ENCODE measurements at regions not wholly inside any gene's neighbourhood (a gene's known extent, or its start where the extent isn't known, plus 50 kb on each side); places are given as distances from the start of the nearest gene placed in this dataset.

DNA sequence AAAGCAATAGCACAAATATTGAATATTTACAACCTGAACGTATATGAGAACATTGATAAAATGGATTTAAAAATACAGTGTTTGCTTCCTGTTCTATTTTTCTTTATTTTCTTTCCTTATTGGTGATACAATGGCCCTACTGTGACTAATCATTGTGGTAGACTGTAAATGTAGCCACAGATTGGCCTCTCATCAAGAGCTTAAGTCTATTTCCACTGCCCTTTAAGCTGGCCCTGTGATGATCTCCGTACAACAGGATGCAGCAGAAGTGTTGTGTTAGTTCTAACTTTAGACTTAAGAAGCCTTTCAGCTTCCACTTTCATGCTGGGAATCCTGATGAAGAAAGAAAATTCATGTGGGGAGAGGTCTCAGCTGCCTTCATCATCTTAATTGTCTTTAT, 285.6 kb upstream of the B3GALT2 start:
- no peak overlapping the region for H2AFZ ChIP-seq (ENCODE audit: low read depth, low read length)
- BruUV-seq (replicated peaks), result no TSS peak

More for the DNA sequence above, 285.6 kb upstream of the B3GALT2 start:
- in situ Hi-C loops (cut with MboI), result no loop called here
- no peaks in the 10 kb centered on the region for H3K4me1 ChIP-seq (replicated peaks in 1 of 2; ENCODE audit: control insufficient read depth in 2 of 2, insufficient read depth in 2 of 2, low read length in 2 of 2)
- no peak overlapping the region for H3K4me2 ChIP-seq (ENCODE audit: insufficient read depth, low read length)
- no peaks in the 10 kb centered on the region for H4K20me1 ChIP-seq (replicated peaks; ENCODE audit: control insufficient read depth, insufficient read depth, low read length)
- 0% methylated on average over 2 of the region's 2 CpGs for WGBS (ENCODE audit: insufficient coverage, low coverage, missing lambda C conversion rate)
- TF ChIP-seq PYGO2 (tag; IDR thresholded peaks at IDR 0.05) (no peak), EP400 (IDR thresholded peaks at IDR 0.05) (no peak), ZNF324 (CRISPR knock-in tag; IDR thresholded peaks at IDR 0.05) (no peak), KAT8 (IDR thresholded peaks at IDR 0.05; ENCODE audit: low read depth) (no peak), MBD2 (IDR thresholded peaks at IDR 0.05; ENCODE audit: borderline replicate concordance, low read depth) (no peak), SIRT6 (IDR thresholded peaks at IDR 0.05; ENCODE audit: low read depth, low read length) (no peak), TAF9B (IDR thresholded peaks at IDR 0.05; ENCODE audit: partially characterized antibody) (no peak), CC2D1A (IDR thresholded peaks at IDR 0.05) (no peak), SMAD2 (IDR thresholded peaks at IDR 0.05; ENCODE audit: low read depth, low read length) (no peak), BRD9 (IDR thresholded peaks at IDR 0.05; ENCODE audit: low read depth, partially characterized antibody) (no peak), MCM3 (IDR thresholded peaks at IDR 0.05) (no peak), NELFE (IDR thresholded peaks at IDR 0.05; ENCODE audit: insufficient read depth, insufficient read length) (no peak)
- TF ChIP-seq, protein P1, sequence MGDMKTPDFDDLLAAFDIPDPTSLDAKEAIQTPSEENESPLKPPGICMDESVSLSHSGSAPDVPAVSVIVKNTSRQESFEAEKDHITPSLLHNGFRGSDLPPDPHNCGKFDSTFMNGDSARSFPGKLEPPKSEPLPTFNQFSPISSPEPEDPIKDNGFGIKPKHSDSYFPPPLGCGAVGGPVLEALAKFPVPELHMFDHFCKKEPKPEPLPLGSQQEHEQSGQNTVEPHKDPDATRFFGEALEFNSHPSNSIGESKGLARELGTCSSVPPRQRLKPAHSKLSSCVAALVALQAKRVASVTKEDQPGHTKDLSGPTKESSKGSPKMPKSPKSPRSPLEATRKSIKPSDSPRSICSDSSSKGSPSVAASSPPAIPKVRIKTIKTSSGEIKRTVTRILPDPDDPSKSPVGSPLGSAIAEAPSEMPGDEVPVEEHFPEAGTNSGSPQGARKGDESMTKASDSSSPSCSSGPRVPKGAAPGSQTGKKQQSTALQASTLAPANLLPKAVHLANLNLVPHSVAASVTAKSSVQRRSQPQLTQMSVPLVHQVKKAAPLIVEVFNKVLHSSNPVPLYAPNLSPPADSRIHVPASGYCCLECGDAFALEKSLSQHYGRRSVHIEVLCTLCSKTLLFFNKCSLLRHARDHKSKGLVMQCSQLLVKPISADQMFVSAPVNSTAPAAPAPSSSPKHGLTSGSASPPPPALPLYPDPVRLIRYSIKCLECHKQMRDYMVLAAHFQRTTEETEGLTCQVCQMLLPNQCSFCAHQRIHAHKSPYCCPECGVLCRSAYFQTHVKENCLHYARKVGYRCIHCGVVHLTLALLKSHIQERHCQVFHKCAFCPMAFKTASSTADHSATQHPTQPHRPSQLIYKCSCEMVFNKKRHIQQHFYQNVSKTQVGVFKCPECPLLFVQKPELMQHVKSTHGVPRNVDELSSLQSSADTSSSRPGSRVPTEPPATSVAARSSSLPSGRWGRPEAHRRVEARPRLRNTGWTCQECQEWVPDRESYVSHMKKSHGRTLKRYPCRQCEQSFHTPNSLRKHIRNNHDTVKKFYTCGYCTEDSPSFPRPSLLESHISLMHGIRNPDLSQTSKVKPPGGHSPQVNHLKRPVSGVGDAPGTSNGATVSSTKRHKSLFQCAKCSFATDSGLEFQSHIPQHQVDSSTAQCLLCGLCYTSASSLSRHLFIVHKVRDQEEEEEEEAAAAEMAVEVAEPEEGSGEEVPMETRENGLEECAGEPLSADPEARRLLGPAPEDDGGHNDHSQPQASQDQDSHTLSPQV (IDR thresholded peaks at IDR 0.05), result no peak
- TF ChIP-seq, protein P2, sequence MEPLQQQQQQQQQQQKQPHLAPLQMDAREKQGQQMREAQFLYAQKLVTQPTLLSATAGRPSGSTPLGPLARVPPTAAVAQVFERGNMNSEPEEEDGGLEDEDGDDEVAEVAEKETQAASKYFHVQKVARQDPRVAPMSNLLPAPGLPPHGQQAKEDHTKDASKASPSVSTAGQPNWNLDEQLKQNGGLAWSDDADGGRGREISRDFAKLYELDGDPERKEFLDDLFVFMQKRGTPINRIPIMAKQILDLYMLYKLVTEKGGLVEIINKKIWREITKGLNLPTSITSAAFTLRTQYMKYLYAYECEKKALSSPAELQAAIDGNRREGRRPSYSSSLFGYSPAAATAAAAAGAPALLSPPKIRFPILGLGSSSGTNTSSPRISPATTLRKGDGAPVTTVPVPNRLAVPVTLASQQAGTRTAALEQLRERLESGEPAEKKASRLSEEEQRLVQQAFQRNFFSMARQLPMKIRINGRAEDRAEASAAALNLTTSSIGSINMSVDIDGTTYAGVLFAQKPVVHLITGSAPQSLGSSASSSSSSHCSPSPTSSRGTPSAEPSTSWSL (CRISPR knock-in tag; IDR thresholded peaks at IDR 0.05; ENCODE audit: borderline replicate concordance), result no peak
- no peak overlapping the region for H3K9ac ChIP-seq (ENCODE audit: insufficient read depth in 1 of 2, low read depth in 2 of 2, low read length in 2 of 2)
- POLR2A ChIA-PET, result no interaction called here
- DNase-seq (ENCODE audit: extremely low read depth in 1 of 4, low spot score in 3 of 4) (no peak), ATAC-seq (no peak), FAIRE-seq (no peak)
- no peaks in the 10 kb centered on the region for H3K36me3 ChIP-seq (ENCODE audit: control insufficient read depth, insufficient read depth, low read length)
- no peak overlapping the region for H3K4me3 ChIP-seq
- no peaks in the 10 kb centered on the region; the same call in 1 of the 2 replicates for H3K9me3 ChIP-seq (replicated peaks; ENCODE audit: control insufficient read depth, insufficient read depth, low read depth, low read length)
- intact Hi-C loops (cut with micrococcal nuclease), result no loop called here
- no peaks in the 10 kb centered on the region for H3K27me3 ChIP-seq (ENCODE audit: control insufficient read depth in 2 of 2, insufficient read depth in 2 of 2, low read length in 2 of 2)
- no peak overlapping the region for H3K27ac ChIP-seq (ENCODE audit: extremely low read depth, low read depth, low read length)
- no peaks in the 10 kb centered on the region for H3K79me2 ChIP-seq (ENCODE audit: control insufficient read depth, insufficient read depth, low read length)
- CTCF ChIA-PET (ENCODE audit: low intra/inter-chr PET ratio), result no interaction called here
- no peaks in the 10 kb centered on the region for H3K9me1 ChIP-seq (ENCODE audit: control insufficient read depth, insufficient read depth, low read length)

Data from K562 (cell line).